H9 (cell line): ENCODE measurements at regions not wholly inside any gene's neighbourhood (a gene's known extent, or its start where the extent isn't known, plus 50 kb on each side); places are given as distances from the start of the nearest gene placed in this dataset.

ENCODE experiments used
- DNase-seq: peaks from one replicate; pipeline ENCODE4 v3.0.0-alpha.2; 2017
- H2AFZ ChIP-seq: one replicate; pipeline ENCODE4 v1.6.1; 2013; ENCODE audit warnings: mild to moderate bottlenecking, low read length, control low read depth, moderate library complexity
- H2AK5ac ChIP-seq: 2 replicates; pipeline ENCODE4 v1.6.1; 2013; ENCODE audit warnings: low read length, control low read depth, mixed read lengths; ENCODE audit not compliant: insufficient read length
- H2BK120ac ChIP-seq: one replicate; pipeline ENCODE4 v1.6.1; 2013; ENCODE audit warnings: low read depth, mild to moderate bottlenecking, low read length, control low read depth, inconsistent platforms; ENCODE audit not compliant: poor library complexity, severe bottlenecking
- H2BK12ac ChIP-seq: 2 replicates; pipeline ENCODE4 v1.6.1; 2013; ENCODE audit warnings: low read length, control low read depth, mixed read lengths, low read depth; ENCODE audit not compliant: insufficient read length
- H2BK15ac ChIP-seq: 2 replicates; pipeline ENCODE4 v1.6.1; 2013; ENCODE audit warnings: low read depth, low read length, control low read depth
- H2BK20ac ChIP-seq: one replicate; pipeline ENCODE4 v1.6.1; 2013; ENCODE audit warnings: low read depth, mild to moderate bottlenecking, low read length, control low read depth, inconsistent platforms; ENCODE audit not compliant: poor library complexity, severe bottlenecking
- H2BK5ac ChIP-seq: 2 replicates; pipeline ENCODE4 v1.6.1; 2013; ENCODE audit warnings: low read length, control low read depth, mixed read lengths; ENCODE audit not compliant: insufficient read length
- H3K14ac ChIP-seq: 2 replicates; pipeline ENCODE4 v1.6.1; 2013; ENCODE audit warnings: low read length, control low read depth; ENCODE audit not compliant: insufficient read depth
- H3K18ac ChIP-seq: 2 replicates; pipeline ENCODE4 v1.6.1; 2013; ENCODE audit warnings: low read depth, mild to moderate bottlenecking, mixed read lengths, low read length, control low read depth; ENCODE audit not compliant: insufficient read length
- H3K23ac ChIP-seq: 2 replicates; pipeline ENCODE4 v1.6.1; 2013; ENCODE audit warnings: low read length, control low read depth, mixed read lengths, low read depth; ENCODE audit not compliant: insufficient read length
- H3K23me2 ChIP-seq: 2 replicates; pipeline ENCODE4 v1.6.1; 2013; ENCODE audit warnings: low read depth, mild to moderate bottlenecking, mixed read lengths, low read length, control low read depth; ENCODE audit not compliant: insufficient read length, poor library complexity, severe bottlenecking
- H3K27ac ChIP-seq: 2 replicates; pipeline ENCODE4 v1.5.1; 2013; ENCODE audit warnings: low read length, control low read depth, mixed read lengths, low read depth; ENCODE audit not compliant: insufficient read length
- H3K27me3 ChIP-seq: 2 replicates; pipeline ENCODE4 v1.6.1; 2013; ENCODE audit warnings: low read length, control low read depth, inconsistent platforms; ENCODE audit not compliant: insufficient read depth
- H3K4ac ChIP-seq: 2 replicates; pipeline ENCODE4 v1.6.1; 2013; ENCODE audit warnings: low read depth, mild to moderate bottlenecking, control low read depth, inconsistent platforms, low read length, moderate library complexity
- H3K4me1 ChIP-seq: 2 replicates; pipeline ENCODE4 v1.6.1; 2013; ENCODE audit warnings: low read length, control low read depth, inconsistent platforms; ENCODE audit not compliant: insufficient read depth
- H3K4me2 ChIP-seq: 2 replicates; pipeline ENCODE4 v1.6.1; 2013; ENCODE audit warnings: low read length, control low read depth, mixed read lengths; ENCODE audit not compliant: insufficient read length, insufficient read depth
- H3K56ac ChIP-seq: 2 replicates; pipeline ENCODE4 v1.6.1; 2013; ENCODE audit warnings: low read depth, mild to moderate bottlenecking, mixed read lengths, low read length, control low read depth; ENCODE audit not compliant: insufficient read length
- H3K79me1 ChIP-seq: 2 replicates; pipeline ENCODE4 v1.6.1; 2013; ENCODE audit warnings: low read depth, mild to moderate bottlenecking, moderate library complexity, low read length, control low read depth, inconsistent platforms; ENCODE audit not compliant: insufficient read depth, poor library complexity, severe bottlenecking
- H3K79me2 ChIP-seq: 2 replicates; pipeline ENCODE4 v1.6.1; 2013; ENCODE audit warnings: low read length, control low read depth, inconsistent platforms; ENCODE audit not compliant: insufficient read depth
- H3K9ac ChIP-seq: 2 replicates; pipeline ENCODE4 v1.6.1; 2013; ENCODE audit warnings: low read length, control low read depth, mixed read lengths; ENCODE audit not compliant: insufficient read length; ENCODE audit errors: extremely low read depth
- H3K9me3 ChIP-seq: one replicate; pipeline ENCODE4 v1.6.1; 2013; ENCODE audit warnings: low read depth, low read length, inconsistent platforms; ENCODE audit not compliant: control insufficient read depth
- H3T11ph ChIP-seq: one replicate; pipeline ENCODE4 v1.6.1; 2013; ENCODE audit warnings: mild to moderate bottlenecking, low read length, control low read depth, inconsistent platforms
- H4K20me1 ChIP-seq: one replicate; pipeline ENCODE4 v1.6.1; 2013; ENCODE audit not compliant: control insufficient read depth, insufficient read length, insufficient read depth
- H4K5ac ChIP-seq: 2 replicates; pipeline ENCODE4 v1.6.1; 2013; ENCODE audit warnings: low read depth, mild to moderate bottlenecking, mixed read lengths, low read length, control low read depth; ENCODE audit not compliant: insufficient read length
- H4K8ac ChIP-seq: replicated peaks from 2 replicates; pipeline ENCODE4 v1.6.1; 2013; ENCODE audit warnings: low read length, control low read depth, mixed read lengths, low read depth; ENCODE audit not compliant: insufficient read length
- H4K91ac ChIP-seq: 2 replicates; pipeline ENCODE4 v1.6.1; 2013; ENCODE audit warnings: low read depth, mild to moderate bottlenecking, moderate library complexity, mixed read lengths, low read length, control low read depth; ENCODE audit not compliant: insufficient read length
- H3K27ac Mint-ChIP-seq, 3 experiments: 2 replicates in 2 of 3; 3 replicates in 1 of 3; pipeline ENCODE4 v1.8.0; 2020 to 2021; ENCODE audit warnings: mixed read lengths in 3 of 3, mild to moderate bottlenecking in 1 of 3, moderate library complexity in 1 of 3
- H3K27me3 Mint-ChIP-seq: 2 replicates; pipeline ENCODE4 v1.8.0; 2021; ENCODE audit warnings: low read depth, mild to moderate bottlenecking, moderate library complexity, mixed read lengths
- H3K36me3 Mint-ChIP-seq, 3 experiments: 2 replicates in 2 of 3; 3 replicates in 1 of 3; pipeline ENCODE4 v1.8.0; 2020 to 2021; ENCODE audit warnings: low read depth in 3 of 3, mixed read lengths in 3 of 3; ENCODE audit not compliant: insufficient read depth in 1 of 3
- H3K4me1 Mint-ChIP-seq, 2 experiments: 2 replicates each; pipeline ENCODE4 v1.8.0; 2020; ENCODE audit warnings: mixed read lengths in 2 of 2
- H3K4me3 Mint-ChIP-seq, 2 experiments: 2 replicates in 1 of 2; 3 replicates in 1 of 2; pipeline ENCODE4 v1.8.0; 2020 to 2021; ENCODE audit warnings: mild to moderate bottlenecking in 2 of 2, mixed read lengths in 2 of 2, moderate library complexity in 1 of 2
- H3K9me3 Mint-ChIP-seq, 2 experiments: 2 replicates in 1 of 2; 3 replicates in 1 of 2; pipeline ENCODE4 v1.8.0; 2020; ENCODE audit warnings: mild to moderate bottlenecking in 2 of 2, mixed read lengths in 2 of 2, moderate library complexity in 1 of 2
- CTCF ChIP-seq: fragments of 200-600 bp; sonication (generic); conservative IDR thresholded peaks from 3 replicates; pipeline ENCODE4 v1.8.0; 2021; ENCODE audit warnings: antibody characterized with exemption, mild to moderate bottlenecking
- WGBS: extraction: QIAGEN DNeasy Blood & Tissue Kit; methylation state at CpG from one replicate; pipeline ENCODE4 v1.1.7; 2013; ENCODE audit warnings: missing lambda C conversion rate, low lambda C conversion rate, mixed read lengths; ENCODE audit not compliant: insufficient read length; ENCODE audit errors: extremely low coverage; 5-methylcytosine and 5-hydroxymethylcytosine counted together

GRCh38 chr4:101724093-101724492 lies 66.4 kb upstream of the BANK1 start:
- no peak overlapping the region for H3K56ac ChIP-seq
- no peak overlapping the region for H2BK120ac ChIP-seq
- H3K4me2 ChIP-seq: no peak overlapping the region
- H3K14ac ChIP-seq: no peak overlapping the region
- H3K23me2 ChIP-seq: no peaks in the 10 kb centered on the region
- H3K79me1 ChIP-seq: no peaks in the 10 kb centered on the region
- no peak overlapping the region for H3K23ac ChIP-seq
- H3K79me2 ChIP-seq: no peaks in the 10 kb centered on the region
- TF ChIP-seq CTCF: no peak
- no peak overlapping the region for H4K5ac ChIP-seq
- no peak overlapping the region for H3K27ac ChIP-seq
- no CpG with 5 or more reads among the region's 2 CpGs for WGBS
- no peak overlapping the region for H3T11ph ChIP-seq
- no peak overlapping the region for H3K27ac Mint-ChIP-seq
- no peaks in the 10 kb centered on the region for H3K9me3 Mint-ChIP-seq
- H2BK20ac ChIP-seq: no peak overlapping the region
- no peak overlapping the region for H3K18ac ChIP-seq
- no peak overlapping the region for H2AFZ ChIP-seq
- no peak overlapping the region for H3K4me3 Mint-ChIP-seq
- no peaks in the 10 kb centered on the region for H3K36me3 Mint-ChIP-seq
- H2AK5ac ChIP-seq: no peak overlapping the region
- no peaks in the 10 kb centered on the region for H4K20me1 ChIP-seq
- no peak overlapping the region for H3K9ac ChIP-seq
- H4K8ac ChIP-seq: no peak overlapping the region
- H3K4ac ChIP-seq: no peak overlapping the region
- no peak overlapping the region for H2BK15ac ChIP-seq
- H2BK12ac ChIP-seq: no peak overlapping the region
- H3K4me1 Mint-ChIP-seq: no peaks in the 10 kb centered on the region
- no peaks in the 10 kb centered on the region for H3K27me3 Mint-ChIP-seq
- no peak overlapping the region for H2BK5ac ChIP-seq
- no peaks in the 10 kb centered on the region for H3K4me1 ChIP-seq
- no peaks in the 10 kb centered on the region for H3K27me3 ChIP-seq
- no peaks in the 10 kb centered on the region for H3K9me3 ChIP-seq
- H4K91ac ChIP-seq: no peak overlapping the region
- no peak for DNase-seq
